ENCODE measurements at regions not wholly inside any gene's neighbourhood (a gene's known extent, or its start where the extent isn't known, plus 50 kb on each side); places are given as distances from the start of the nearest gene placed in this dataset.

DNA sequence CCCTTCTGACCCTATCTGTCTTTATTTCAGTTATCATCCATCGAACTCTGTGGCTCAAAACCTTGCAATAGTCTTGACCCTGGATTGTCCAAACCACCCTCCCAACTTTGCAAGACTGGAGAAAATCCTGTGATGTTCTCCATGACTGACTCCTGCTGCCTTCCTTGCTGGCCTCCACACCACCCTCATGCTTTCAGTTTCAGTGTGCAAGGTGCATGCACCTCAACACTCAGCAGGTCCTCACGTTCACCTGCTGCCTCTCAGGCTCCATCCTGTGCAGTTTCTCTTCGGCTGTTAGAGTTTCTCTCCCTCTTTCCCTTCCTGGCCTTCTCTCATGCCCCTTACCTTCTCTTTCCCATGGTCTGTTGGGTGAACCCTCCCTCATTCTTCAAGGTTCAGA, 59.4 kb upstream of the ASIC2 start:
- H3K79me2 ChIP-seq (ENCODE audit: control insufficient read depth, insufficient read depth, low read length, unreplicated experiment), result no peaks in the 10 kb centered on the region
- no peaks in the 10 kb centered on the region for H3K27me3 ChIP-seq (ENCODE audit: insufficient read depth, low read length)
- H2AFZ ChIP-seq (ENCODE audit: low read length, unreplicated experiment), result no peak overlapping the region
- no peaks in the 10 kb centered on the region for H3K36me3 ChIP-seq (ENCODE audit: insufficient read depth, low read length)
- no peak overlapping the region for H3K4me3 ChIP-seq (ENCODE audit: low read depth, low read length)
- no peak overlapping the region for H3K27ac ChIP-seq (ENCODE audit: low read depth, low read length)
- no peaks in the 10 kb centered on the region for H3K4me1 ChIP-seq (ENCODE audit: control insufficient read depth, insufficient read depth, low read length, unreplicated experiment)

DNA sequence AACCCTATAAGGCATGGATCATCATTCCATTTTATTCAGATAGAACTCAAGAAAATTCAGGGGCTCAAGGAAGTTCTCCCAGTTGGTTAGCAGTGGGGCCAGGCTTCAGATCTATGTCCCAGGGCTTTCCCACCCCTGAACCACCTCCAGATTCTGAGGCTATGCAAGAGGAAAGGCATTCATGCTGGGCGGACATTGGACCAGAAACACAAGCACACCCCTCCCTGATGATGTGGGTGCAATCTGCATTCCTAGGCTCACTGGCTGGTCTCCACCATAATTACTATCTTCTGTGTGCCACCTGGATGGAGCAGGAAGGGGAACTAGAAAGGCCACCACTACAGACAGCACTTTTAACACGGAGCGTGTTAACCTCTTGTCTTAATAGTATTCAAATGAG, 63.2 kb upstream of the ASIC2 start:
- Histone ChIP-seq H3K36me3 (ENCODE audit: insufficient read depth, low read length) (no peaks in the 10 kb centered on the region), H3K27ac (ENCODE audit: low read depth, low read length) (no peak overlapping the region), H3K4me1 (ENCODE audit: control insufficient read depth, insufficient read depth, low read length, unreplicated experiment) (no peaks in the 10 kb centered on the region), H3K4me3 (ENCODE audit: low read depth, low read length) (no peak overlapping the region), H3K79me2 (ENCODE audit: control insufficient read depth, insufficient read depth, low read length, unreplicated experiment) (no peaks in the 10 kb centered on the region), H2AFZ (ENCODE audit: low read length, unreplicated experiment) (no peak overlapping the region), H3K27me3 (ENCODE audit: insufficient read depth, low read length) (no peaks in the 10 kb centered on the region)

GRCh38 chr17:33363475-33363874, 70.4 kb upstream of the ASIC2 start:
- Histone ChIP-seq H3K27me3 (ENCODE audit: insufficient read depth, low read length) (no peaks in the 10 kb centered on the region), H3K79me2 (ENCODE audit: control insufficient read depth, insufficient read depth, low read length, unreplicated experiment) (no peaks in the 10 kb centered on the region), H3K4me3 (ENCODE audit: low read depth, low read length) (no peak overlapping the region), H2AFZ (ENCODE audit: low read length, unreplicated experiment) (no peak overlapping the region), H3K27ac (ENCODE audit: low read depth, low read length) (no peak overlapping the region), H3K4me1 (ENCODE audit: control insufficient read depth, insufficient read depth, low read length, unreplicated experiment) (no peaks in the 10 kb centered on the region), H3K36me3 (ENCODE audit: insufficient read depth, low read length) (no peaks in the 10 kb centered on the region)

DNA sequence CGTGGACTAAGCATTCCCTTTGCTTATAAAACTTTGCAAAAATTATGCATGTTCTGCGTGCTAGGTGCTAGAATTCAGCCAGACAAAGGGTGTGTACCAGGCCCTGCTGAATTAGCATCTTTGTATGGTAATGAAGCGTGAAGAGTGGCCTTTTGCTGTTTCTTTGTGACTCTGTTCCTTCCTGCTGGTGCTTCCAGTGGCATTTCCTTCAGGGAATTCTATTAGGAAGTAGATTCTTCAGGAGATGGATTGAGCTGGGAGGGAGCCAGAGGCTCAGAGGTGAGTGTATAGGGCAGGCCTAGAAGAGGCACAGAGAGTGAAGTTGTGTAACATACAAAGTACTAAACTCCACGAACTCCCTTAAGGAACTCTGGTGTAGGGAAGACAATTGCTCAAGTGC, 73.9 kb upstream of the ASIC2 start:
- no peak overlapping the region for H2AFZ ChIP-seq (ENCODE audit: low read length, unreplicated experiment)
- H3K36me3 ChIP-seq (ENCODE audit: insufficient read depth, low read length), result no peaks in the 10 kb centered on the region
- no peak overlapping the region for H3K27ac ChIP-seq (ENCODE audit: low read depth, low read length)
- H3K27me3 ChIP-seq (ENCODE audit: insufficient read depth, low read length), result no peaks in the 10 kb centered on the region
- H3K4me3 ChIP-seq (ENCODE audit: low read depth, low read length), result no peak overlapping the region
- no peaks in the 10 kb centered on the region for H3K4me1 ChIP-seq (ENCODE audit: control insufficient read depth, insufficient read depth, low read length, unreplicated experiment)
- H3K79me2 ChIP-seq (ENCODE audit: control insufficient read depth, insufficient read depth, low read length, unreplicated experiment), result no peaks in the 10 kb centered on the region

- H3K36me3 ChIP-seq (ENCODE audit: insufficient read depth, low read length), result no peaks in the 10 kb centered on the region
- H2AFZ ChIP-seq (ENCODE audit: low read length, unreplicated experiment), result no peak overlapping the region
- no peak overlapping the region for H3K4me3 ChIP-seq (ENCODE audit: low read depth, low read length)
- H3K79me2 ChIP-seq (ENCODE audit: control insufficient read depth, insufficient read depth, low read length, unreplicated experiment), result no peaks in the 10 kb centered on the region
- H3K4me1 ChIP-seq (ENCODE audit: control insufficient read depth, insufficient read depth, low read length, unreplicated experiment), result no peaks in the 10 kb centered on the region
- no peaks in the 10 kb centered on the region for H3K27me3 ChIP-seq (ENCODE audit: insufficient read depth, low read length)
- H3K27ac ChIP-seq (ENCODE audit: low read depth, low read length), result no peak overlapping the region
Measured at GRCh38 chr17:33369149-33369548, 76.1 kb upstream of the ASIC2 start.

- no peaks in the 10 kb centered on the region for H3K36me3 ChIP-seq (ENCODE audit: insufficient read depth, low read length)
Measured at GRCh38 chr17:33369876-33370275, 76.8 kb upstream of the ASIC2 start.

GRCh38 chr17:33370401-33370800, 77.3 kb upstream of the ASIC2 start:
- Histone ChIP-seq H3K4me1 (ENCODE audit: control insufficient read depth, insufficient read depth, low read length, unreplicated experiment) (no peaks in the 10 kb centered on the region), H3K27me3 (ENCODE audit: insufficient read depth, low read length) (no peaks in the 10 kb centered on the region), H3K36me3 (ENCODE audit: insufficient read depth, low read length) (no peaks in the 10 kb centered on the region), H3K27ac (ENCODE audit: low read depth, low read length) (no peak overlapping the region), H2AFZ (ENCODE audit: low read length, unreplicated experiment) (no peak overlapping the region), H3K79me2 (ENCODE audit: control insufficient read depth, insufficient read depth, low read length, unreplicated experiment) (no peaks in the 10 kb centered on the region), H3K4me3 (ENCODE audit: low read depth, low read length) (no peak overlapping the region)

More at GRCh38 chr17:33369876-33370275, 76.8 kb upstream of the ASIC2 start:
- Histone ChIP-seq H3K79me2 (ENCODE audit: control insufficient read depth, insufficient read depth, low read length, unreplicated experiment) (no peaks in the 10 kb centered on the region), H3K27ac (ENCODE audit: low read depth, low read length) (no peak overlapping the region), H3K4me1 (ENCODE audit: control insufficient read depth, insufficient read depth, low read length, unreplicated experiment) (no peaks in the 10 kb centered on the region), H3K27me3 (ENCODE audit: insufficient read depth, low read length) (no peaks in the 10 kb centered on the region), H3K4me3 (ENCODE audit: low read depth, low read length) (no peak overlapping the region), H2AFZ (ENCODE audit: low read length, unreplicated experiment) (no peak overlapping the region)

- Histone ChIP-seq H3K4me3 (ENCODE audit: low read depth, low read length) (no peak overlapping the region), H3K27me3 (ENCODE audit: insufficient read depth, low read length) (no peaks in the 10 kb centered on the region), H3K4me1 (ENCODE audit: control insufficient read depth, insufficient read depth, low read length, unreplicated experiment) (no peaks in the 10 kb centered on the region), H3K36me3 (ENCODE audit: insufficient read depth, low read length) (no peaks in the 10 kb centered on the region), H3K79me2 (ENCODE audit: control insufficient read depth, insufficient read depth, low read length, unreplicated experiment) (no peaks in the 10 kb centered on the region), H3K27ac (ENCODE audit: low read depth, low read length) (no peak overlapping the region), H2AFZ (ENCODE audit: low read length, unreplicated experiment) (no peak overlapping the region)
Measured at GRCh38 chr17:33371377-33371776, 78.3 kb upstream of the ASIC2 start.

GRCh38 chr17:33373273-33373672, 80.2 kb upstream of the ASIC2 start:
- no peak overlapping the region for H3K4me3 ChIP-seq (ENCODE audit: low read depth, low read length)
- no peak overlapping the region for H2AFZ ChIP-seq (ENCODE audit: low read length, unreplicated experiment)
- H3K4me1 ChIP-seq (ENCODE audit: control insufficient read depth, insufficient read depth, low read length, unreplicated experiment), result no peaks in the 10 kb centered on the region
- no peaks in the 10 kb centered on the region for H3K79me2 ChIP-seq (ENCODE audit: control insufficient read depth, insufficient read depth, low read length, unreplicated experiment)
- no peak overlapping the region for H3K27ac ChIP-seq (ENCODE audit: low read depth, low read length)
- no peaks in the 10 kb centered on the region for H3K36me3 ChIP-seq (ENCODE audit: insufficient read depth, low read length)
- no peaks in the 10 kb centered on the region for H3K27me3 ChIP-seq (ENCODE audit: insufficient read depth, low read length)

GRCh38 chr17:33375103-33375502, 82.0 kb upstream of the ASIC2 start:
- Histone ChIP-seq H2AFZ (ENCODE audit: low read length, unreplicated experiment) (no peak overlapping the region), H3K27me3 (ENCODE audit: insufficient read depth, low read length) (no peaks in the 10 kb centered on the region)

DNA sequence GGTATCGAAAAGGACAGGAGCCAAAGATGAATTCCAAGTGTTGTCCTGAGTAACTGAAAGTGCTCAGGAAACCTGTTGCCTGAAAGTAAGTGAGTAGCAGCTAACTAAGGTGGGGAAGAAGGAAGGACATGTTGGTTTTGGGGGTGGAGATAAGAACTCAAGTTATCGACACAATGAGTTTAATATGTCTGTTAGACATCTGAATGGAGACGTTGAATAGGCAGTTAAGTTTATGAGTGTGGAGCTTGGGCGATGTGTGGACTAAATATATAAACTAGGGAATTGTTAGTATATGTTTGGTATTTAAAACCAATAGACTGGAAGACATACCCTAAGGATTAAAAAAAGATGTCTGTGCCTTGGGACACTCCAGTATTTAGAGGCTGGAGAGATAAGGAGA, 82.7 kb upstream of the ASIC2 start:
- no peaks in the 10 kb centered on the region for H3K27me3 ChIP-seq (ENCODE audit: insufficient read depth, low read length)
- no peak overlapping the region for H2AFZ ChIP-seq (ENCODE audit: low read length, unreplicated experiment)
- H3K36me3 ChIP-seq (ENCODE audit: insufficient read depth, low read length), result no peaks in the 10 kb centered on the region
- H3K4me3 ChIP-seq (ENCODE audit: low read depth, low read length), result no peak overlapping the region
- no peaks in the 10 kb centered on the region for H3K4me1 ChIP-seq (ENCODE audit: control insufficient read depth, insufficient read depth, low read length, unreplicated experiment)
- no peaks in the 10 kb centered on the region for H3K79me2 ChIP-seq (ENCODE audit: control insufficient read depth, insufficient read depth, low read length, unreplicated experiment)
- H3K27ac ChIP-seq (ENCODE audit: low read depth, low read length), result no peak overlapping the region

More at GRCh38 chr17:33375103-33375502, 82.0 kb upstream of the ASIC2 start:
- no peaks in the 10 kb centered on the region for H3K4me1 ChIP-seq (ENCODE audit: control insufficient read depth, insufficient read depth, low read length, unreplicated experiment)
- no peaks in the 10 kb centered on the region for H3K36me3 ChIP-seq (ENCODE audit: insufficient read depth, low read length)
- H3K4me3 ChIP-seq (ENCODE audit: low read depth, low read length), result no peak overlapping the region
- no peaks in the 10 kb centered on the region for H3K79me2 ChIP-seq (ENCODE audit: control insufficient read depth, insufficient read depth, low read length, unreplicated experiment)
- no peak overlapping the region for H3K27ac ChIP-seq (ENCODE audit: low read depth, low read length)
